Fibroblast of mammary gland (primary cell): ENCODE measurements at regions not wholly inside any gene's neighbourhood (a gene's known extent, or its start where the extent isn't known, plus 50 kb on each side); places are given as distances from the start of the nearest gene placed in this dataset.

Experiments used
- DNase-seq: peaks from one replicate; pipeline ENCODE4 v3.0.0-alpha.2; 2010; ENCODE audit warnings: low read depth
- H3K4me3 ChIP-seq: 2 replicates; pipeline ENCODE4 v1.5.1; 2011; ENCODE audit warnings: low read depth, mild to moderate bottlenecking, low read length, moderate library complexity; ENCODE audit not compliant: control insufficient read depth
- CTCF ChIP-seq: conservative IDR thresholded peaks from 2 replicates; pipeline ENCODE4 v1.5.1; 2011; ENCODE audit warnings: low read depth, low read length, inconsistent platforms; ENCODE audit not compliant: control insufficient read depth, insufficient read depth

DNA sequence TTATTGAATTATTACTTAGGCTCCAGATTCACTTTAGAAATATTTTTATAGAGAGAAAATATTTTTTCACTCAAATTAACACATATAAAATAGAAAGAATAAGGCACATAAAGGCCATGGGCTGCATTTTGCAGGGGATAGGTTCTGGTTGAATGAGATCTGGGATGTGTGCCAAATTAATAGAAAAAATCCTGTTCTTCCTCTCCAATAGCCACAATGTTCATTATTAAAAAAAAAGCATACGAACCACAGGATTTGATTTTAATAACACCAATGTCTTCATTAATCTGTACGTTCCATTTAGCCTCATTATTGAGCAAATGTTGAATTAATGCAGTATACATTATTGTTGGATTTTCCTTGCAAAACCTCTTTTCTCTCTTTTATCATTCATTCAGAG lies 622.8 kb upstream of the AGTR1 start:
- H3K4me3 ChIP-seq, result no peak overlapping the region
- no peak for TF ChIP-seq CTCF
- no peak for DNase-seq

DNA sequence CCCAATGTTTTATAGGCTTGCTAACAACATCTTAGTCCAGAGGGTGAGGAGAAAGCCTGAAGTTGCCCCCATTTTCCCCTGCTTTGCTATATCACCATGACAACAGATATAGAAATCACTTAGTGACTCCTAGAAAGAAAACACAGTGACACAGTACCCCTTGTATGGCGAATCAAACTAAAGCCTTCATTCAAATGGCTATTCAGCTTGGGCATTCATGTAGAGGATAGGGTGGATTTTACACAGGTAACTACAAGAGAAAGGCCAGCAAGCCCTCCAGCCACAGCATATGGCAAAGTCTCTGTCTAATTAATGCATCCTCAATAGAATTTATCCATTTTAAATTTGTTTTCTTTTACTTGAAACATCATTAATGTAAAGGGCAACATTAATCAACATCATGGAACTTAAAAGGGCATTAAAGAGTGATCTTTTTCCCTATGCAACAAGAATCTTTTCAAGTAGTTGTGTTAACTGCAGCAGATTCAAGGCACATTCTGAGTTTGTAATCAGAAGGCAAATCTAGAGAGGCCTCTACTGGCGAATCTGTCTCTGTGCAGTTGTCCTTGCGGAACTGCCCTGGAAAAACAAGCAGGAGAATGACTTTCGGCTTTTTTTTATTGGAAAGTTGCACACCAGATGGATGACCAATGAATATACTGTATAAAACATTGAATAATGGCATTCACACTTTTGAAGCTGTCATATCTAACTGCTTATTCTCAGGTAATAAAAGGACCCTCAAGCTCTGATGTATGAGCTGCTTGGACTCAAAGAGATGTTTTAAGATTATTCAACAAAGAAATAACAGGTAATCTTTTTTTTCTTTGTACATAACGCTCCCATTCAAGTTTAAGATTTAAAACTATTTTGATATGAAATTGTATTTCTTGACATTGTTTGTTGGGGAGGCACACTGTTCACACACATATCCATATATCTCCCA lies 621.7 kb upstream of the AGTR1 start:
- H3K4me3 ChIP-seq, result no peak overlapping the region
- peak; percentile 73 for DNase-seq
- TF ChIP-seq CTCF, result peak; percentile 89

- H3K4me3 ChIP-seq, result no peak overlapping the region
- peak; percentile 54 for TF ChIP-seq CTCF
- peak; percentile 48 for DNase-seq
Measured at GRCh38 chr3:148077318-148077923, 620.3 kb upstream of the AGTR1 start.

DNA sequence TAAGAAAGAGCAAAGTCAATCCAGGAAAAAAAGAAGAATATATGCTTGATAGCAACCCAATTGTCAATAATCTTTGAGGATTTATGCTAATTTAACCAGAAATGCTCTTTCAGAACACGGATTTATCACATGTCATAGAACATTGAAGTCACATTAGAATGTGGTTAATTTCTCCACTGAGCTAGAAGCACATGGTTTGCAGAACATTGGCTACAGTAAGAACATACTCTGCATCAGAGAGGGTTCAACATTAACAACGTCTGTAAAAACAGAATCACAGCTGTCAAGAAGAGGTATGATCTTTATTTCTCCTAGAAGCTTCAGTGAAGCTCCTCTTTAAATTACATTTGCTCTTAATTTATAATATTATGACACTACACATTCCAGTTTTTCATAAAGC lies 619.7 kb upstream of the AGTR1 start:
- TF ChIP-seq CTCF, result no peak
- H3K4me3 ChIP-seq, result no peak overlapping the region
- no peak for DNase-seq

- H3K4me3 ChIP-seq, result no peak overlapping the region
- no peak for TF ChIP-seq CTCF
- no peak for DNase-seq
Measured at GRCh38 chr3:148078658-148079057, 619.0 kb upstream of the AGTR1 start.

GRCh38 chr3:148079370-148079769 lies 618.3 kb upstream of the AGTR1 start:
- no peak overlapping the region for H3K4me3 ChIP-seq
- TF ChIP-seq CTCF, result no peak
- DNase-seq, result no peak
